ENCODE measurements at regions not wholly inside any gene's neighbourhood (a gene's known extent, or its start where the extent isn't known, plus 50 kb on each side); places are given as distances from the start of the nearest gene placed in this dataset.

DNA sequence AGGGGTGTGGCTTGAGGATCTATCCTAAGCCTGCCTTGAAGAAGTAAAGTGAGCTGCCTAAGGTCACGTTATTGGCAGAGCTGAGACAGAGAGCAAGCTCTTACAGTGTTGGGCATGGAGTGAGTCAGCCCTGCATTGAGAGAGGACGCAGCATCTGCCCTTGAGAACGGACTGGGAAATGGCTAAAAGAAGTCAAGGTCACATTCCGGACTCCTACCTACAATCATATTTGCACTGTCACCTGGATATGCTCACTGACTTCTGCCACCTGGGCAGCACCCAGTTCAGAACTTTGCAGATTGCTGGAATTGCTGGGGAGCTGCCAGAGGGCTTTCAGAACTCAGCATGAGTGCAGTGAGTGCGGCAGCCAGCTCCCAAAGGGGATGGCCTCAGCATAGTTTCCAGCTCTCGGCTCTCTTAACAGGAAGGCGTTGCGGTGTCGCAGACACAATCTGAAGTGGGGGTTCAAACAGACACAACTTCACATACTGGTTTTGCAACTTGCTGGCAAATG lies 199.3 kb upstream of the SGK1 start:
- Histone ChIP-seq H3K4me2 (peak overlapping the region; percentile 81), H3K4me1 (peaks cover 59% of the 10 kb centered on the region), H3K27ac (peak overlapping the region; percentile 84 to 90), H3K9me3 (no peaks in the 10 kb centered on the region), H3K4me3 (peak overlapping the region; percentile 25; the same call in 1 of the 3 replicates)
- WGBS (ENCODE audit: missing lambda C conversion rate) = 7% methylated on average over 9 of the region's 9 CpGs
- ChIA-PET CTCF (interaction anchor here (1.1 kb wide), 1 partner anchor 67 kb away, joined by 3 read pairs; no protein-coding TSS in a partner anchor), POLR2A (interaction anchor here (0.6 to 1.5 kb wide), 5 partner anchors 73 to 1055 kb away, joined by 3 to 9 read pairs (median 3); no protein-coding TSS in a partner anchor)
- peak; percentile 97 for ATAC-seq
- FAIRE-seq = no peak
- DNase-seq (ENCODE audit: low read depth in 1 of 2, low spot score in 1 of 2) = peak; percentile 69 to 83
- TF ChIP-seq HEYL (CRISPR knock-in tag; IDR thresholded peaks at IDR 0.05) = no peak
- TF ChIP-seq HOXA7 (CRISPR knock-in tag; IDR thresholded peaks at IDR 0.05) = no peak
- TF ChIP-seq RNF2 (IDR thresholded peaks at IDR 0.05; ENCODE audit: borderline replicate concordance, low read depth) = no peak
- TF ChIP-seq, protein P1, sequence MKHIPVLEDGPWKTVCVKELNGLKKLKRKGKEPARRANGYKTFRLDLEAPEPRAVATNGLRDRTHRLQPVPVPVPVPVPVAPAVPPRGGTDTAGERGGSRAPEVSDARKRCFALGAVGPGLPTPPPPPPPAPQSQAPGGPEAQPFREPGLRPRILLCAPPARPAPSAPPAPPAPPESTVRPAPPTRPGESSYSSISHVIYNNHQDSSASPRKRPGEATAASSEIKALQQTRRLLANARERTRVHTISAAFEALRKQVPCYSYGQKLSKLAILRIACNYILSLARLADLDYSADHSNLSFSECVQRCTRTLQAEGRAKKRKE (CRISPR knock-in tag; IDR thresholded peaks at IDR 0.05; ENCODE audit: low read depth) = no peak
- TF ChIP-seq, protein P2, sequence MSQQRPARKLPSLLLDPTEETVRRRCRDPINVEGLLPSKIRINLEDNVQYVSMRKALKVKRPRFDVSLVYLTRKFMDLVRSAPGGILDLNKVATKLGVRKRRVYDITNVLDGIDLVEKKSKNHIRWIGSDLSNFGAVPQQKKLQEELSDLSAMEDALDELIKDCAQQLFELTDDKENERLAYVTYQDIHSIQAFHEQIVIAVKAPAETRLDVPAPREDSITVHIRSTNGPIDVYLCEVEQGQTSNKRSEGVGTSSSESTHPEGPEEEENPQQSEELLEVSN (IDR thresholded peaks at IDR 0.05; ENCODE audit: borderline replicate concordance, low read depth) = no peak
- no peak for TF ChIP-seq RCOR1 (IDR thresholded peaks at IDR 0.05; ENCODE audit: low read depth, low read length)
- TF ChIP-seq FOSL2 (IDR thresholded peaks at IDR 0.05) = 0 out of 2 replicates have a peak, but pooled peaks have one; percentile 37
- peak; percentile 70 for TF ChIP-seq FOSL2 (CRISPR knock-in tag; IDR thresholded peaks at IDR 0.05)
- TF ChIP-seq FOSB (CRISPR knock-in tag; IDR thresholded peaks at IDR 0.05) = no peak
- TF ChIP-seq, protein P3, sequence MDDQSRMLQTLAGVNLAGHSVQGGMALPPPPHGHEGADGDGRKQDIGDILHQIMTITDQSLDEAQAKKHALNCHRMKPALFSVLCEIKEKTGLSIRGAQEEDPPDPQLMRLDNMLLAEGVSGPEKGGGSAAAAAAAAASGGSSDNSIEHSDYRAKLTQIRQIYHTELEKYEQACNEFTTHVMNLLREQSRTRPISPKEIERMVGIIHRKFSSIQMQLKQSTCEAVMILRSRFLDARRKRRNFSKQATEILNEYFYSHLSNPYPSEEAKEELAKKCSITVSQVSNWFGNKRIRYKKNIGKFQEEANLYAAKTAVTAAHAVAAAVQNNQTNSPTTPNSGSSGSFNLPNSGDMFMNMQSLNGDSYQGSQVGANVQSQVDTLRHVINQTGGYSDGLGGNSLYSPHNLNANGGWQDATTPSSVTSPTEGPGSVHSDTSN (IDR thresholded peaks at IDR 0.05) = no peak
- no peak for TF ChIP-seq NFE2L2 (conservative IDR thresholded peaks at IDR 0.05; ENCODE audit: low read length)
- TF ChIP-seq ELK1 (IDR thresholded peaks at IDR 0.05; ENCODE audit: low read depth, low read length) = no peak
- TF ChIP-seq EHF (CRISPR knock-in tag; IDR thresholded peaks at IDR 0.05) = no peak
- no peak for TF ChIP-seq HOXB13 (CRISPR knock-in tag; IDR thresholded peaks at IDR 0.05; ENCODE audit: low read depth)
- TF ChIP-seq RFX5 (IDR thresholded peaks at IDR 0.05) = no peak
- TF ChIP-seq, protein P4, sequence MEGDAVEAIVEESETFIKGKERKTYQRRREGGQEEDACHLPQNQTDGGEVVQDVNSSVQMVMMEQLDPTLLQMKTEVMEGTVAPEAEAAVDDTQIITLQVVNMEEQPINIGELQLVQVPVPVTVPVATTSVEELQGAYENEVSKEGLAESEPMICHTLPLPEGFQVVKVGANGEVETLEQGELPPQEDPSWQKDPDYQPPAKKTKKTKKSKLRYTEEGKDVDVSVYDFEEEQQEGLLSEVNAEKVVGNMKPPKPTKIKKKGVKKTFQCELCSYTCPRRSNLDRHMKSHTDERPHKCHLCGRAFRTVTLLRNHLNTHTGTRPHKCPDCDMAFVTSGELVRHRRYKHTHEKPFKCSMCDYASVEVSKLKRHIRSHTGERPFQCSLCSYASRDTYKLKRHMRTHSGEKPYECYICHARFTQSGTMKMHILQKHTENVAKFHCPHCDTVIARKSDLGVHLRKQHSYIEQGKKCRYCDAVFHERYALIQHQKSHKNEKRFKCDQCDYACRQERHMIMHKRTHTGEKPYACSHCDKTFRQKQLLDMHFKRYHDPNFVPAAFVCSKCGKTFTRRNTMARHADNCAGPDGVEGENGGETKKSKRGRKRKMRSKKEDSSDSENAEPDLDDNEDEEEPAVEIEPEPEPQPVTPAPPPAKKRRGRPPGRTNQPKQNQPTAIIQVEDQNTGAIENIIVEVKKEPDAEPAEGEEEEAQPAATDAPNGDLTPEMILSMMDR (IDR thresholded peaks at IDR 0.05) = no peak
- no peak for TF ChIP-seq NR3C1 (IDR thresholded peaks at IDR 0.05)
- peak; percentile 25; the same call in 2 of the 3 replicates for TF ChIP-seq SMC3 (IDR thresholded peaks at IDR 0.05)
- TF ChIP-seq RARB (CRISPR knock-in tag; IDR thresholded peaks at IDR 0.05) = no peak
- no peak for TF ChIP-seq GATA3 (IDR thresholded peaks at IDR 0.05; ENCODE audit: borderline replicate concordance)
- TF ChIP-seq, protein P5, sequence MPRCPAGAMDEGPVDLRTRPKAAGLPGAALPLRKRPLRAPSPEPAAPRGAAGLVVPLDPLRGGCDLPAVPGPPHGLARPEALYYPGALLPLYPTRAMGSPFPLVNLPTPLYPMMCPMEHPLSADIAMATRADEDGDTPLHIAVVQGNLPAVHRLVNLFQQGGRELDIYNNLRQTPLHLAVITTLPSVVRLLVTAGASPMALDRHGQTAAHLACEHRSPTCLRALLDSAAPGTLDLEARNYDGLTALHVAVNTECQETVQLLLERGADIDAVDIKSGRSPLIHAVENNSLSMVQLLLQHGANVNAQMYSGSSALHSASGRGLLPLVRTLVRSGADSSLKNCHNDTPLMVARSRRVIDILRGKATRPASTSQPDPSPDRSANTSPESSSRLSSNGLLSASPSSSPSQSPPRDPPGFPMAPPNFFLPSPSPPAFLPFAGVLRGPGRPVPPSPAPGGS (IDR thresholded peaks at IDR 0.05) = no peak
- TF ChIP-seq CEBPB (IDR thresholded peaks at IDR 0.05) = 0 out of 4 replicates have a peak, but pooled peaks have one; percentile 10 to 11
- TF ChIP-seq EP300 (IDR thresholded peaks at IDR 0.05) = peak in 1 of 2 experiments; percentile 69; a peak in 2 of 5 replicates
- no peak for TF ChIP-seq FOXS1 (CRISPR knock-in tag; IDR thresholded peaks at IDR 0.05)
- TF ChIP-seq BHLHE40 (IDR thresholded peaks at IDR 0.05; ENCODE audit: low read depth, low read length) = no peak
- TF ChIP-seq, protein P6, sequence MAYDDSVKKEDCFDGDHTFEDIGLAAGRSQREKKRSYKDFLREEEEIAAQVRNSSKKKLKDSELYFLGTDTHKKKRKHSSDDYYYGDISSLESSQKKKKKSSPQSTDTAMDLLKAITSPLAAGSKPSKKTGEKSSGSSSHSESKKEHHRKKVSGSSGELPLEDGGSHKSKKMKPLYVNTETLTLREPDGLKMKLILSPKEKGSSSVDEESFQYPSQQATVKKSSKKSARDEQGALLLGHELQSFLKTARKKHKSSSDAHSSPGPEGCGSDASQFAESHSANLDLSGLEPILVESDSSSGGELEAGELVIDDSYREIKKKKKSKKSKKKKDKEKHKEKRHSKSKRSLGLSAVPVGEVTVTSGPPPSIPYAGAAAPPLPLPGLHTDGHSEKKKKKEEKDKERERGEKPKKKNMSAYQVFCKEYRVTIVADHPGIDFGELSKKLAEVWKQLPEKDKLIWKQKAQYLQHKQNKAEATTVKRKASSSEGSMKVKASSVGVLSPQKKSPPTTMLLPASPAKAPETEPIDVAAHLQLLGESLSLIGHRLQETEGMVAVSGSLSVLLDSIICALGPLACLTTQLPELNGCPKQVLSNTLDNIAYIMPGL (CRISPR knock-in tag; IDR thresholded peaks at IDR 0.05; ENCODE audit: borderline replicate concordance) = no peak
- no peak for TF ChIP-seq TFCP2L1 (CRISPR knock-in tag; IDR thresholded peaks at IDR 0.05)
- TF ChIP-seq KDM1A (IDR thresholded peaks at IDR 0.05; ENCODE audit: low read depth) = no peak
- TF ChIP-seq HES2 (IDR thresholded peaks at IDR 0.05) = no peak
- TF ChIP-seq POLR2A (IDR thresholded peaks at IDR 0.05; ENCODE audit: low read length) = no peak
- TF ChIP-seq JUNB (IDR thresholded peaks at IDR 0.05) = peak; percentile 49
- no peak for TF ChIP-seq MAZ (IDR thresholded peaks at IDR 0.05; ENCODE audit: borderline replicate concordance, low read depth, low read length)
- TF ChIP-seq CBX8 (IDR thresholded peaks at IDR 0.05) = no peak
- no peak for TF ChIP-seq PHF8 (IDR thresholded peaks at IDR 0.05; ENCODE audit: borderline replicate concordance, low read depth)
- peak; percentile 87 for TF ChIP-seq ESRRA (IDR thresholded peaks at IDR 0.05; ENCODE audit: borderline replicate concordance, low read length)
